ENCODE measurements at regions not wholly inside any gene's neighbourhood (a gene's known extent, or its start where the extent isn't known, plus 50 kb on each side); places are given as distances from the start of the nearest gene placed in this dataset.
"Not testable (repeated sequence)": the region's sequence is repeated elsewhere in the genome, so short reads cannot be mapped to it uniquely, and the experiment has no call there.

DNA sequence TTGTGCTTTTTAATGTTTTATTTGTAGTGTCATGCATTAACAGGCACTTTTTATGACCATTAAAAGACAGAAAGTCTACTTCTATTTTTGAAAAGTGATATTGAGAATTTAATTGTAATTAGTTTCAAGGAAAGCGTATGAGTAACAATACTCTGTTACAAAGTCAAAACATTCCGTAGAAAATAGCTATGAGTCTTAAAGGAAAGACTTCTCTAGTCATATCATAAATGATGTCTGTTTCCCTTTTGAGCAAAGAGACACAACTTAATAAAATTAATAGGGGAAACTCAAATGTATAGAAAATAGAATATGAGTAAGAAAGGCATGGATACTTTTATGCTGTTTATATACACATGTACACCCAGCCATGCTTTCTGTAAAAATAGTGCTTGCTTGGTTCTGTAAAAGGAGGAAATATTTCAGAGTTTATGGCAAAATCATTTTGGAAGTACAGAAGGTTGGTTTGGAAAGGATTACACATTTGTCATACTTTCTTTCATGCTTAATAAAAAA, 107.8 kb upstream of the AHI1 start:
- no peak for DNase-seq (ENCODE audit: low read depth in 2 of 2)

DNA sequence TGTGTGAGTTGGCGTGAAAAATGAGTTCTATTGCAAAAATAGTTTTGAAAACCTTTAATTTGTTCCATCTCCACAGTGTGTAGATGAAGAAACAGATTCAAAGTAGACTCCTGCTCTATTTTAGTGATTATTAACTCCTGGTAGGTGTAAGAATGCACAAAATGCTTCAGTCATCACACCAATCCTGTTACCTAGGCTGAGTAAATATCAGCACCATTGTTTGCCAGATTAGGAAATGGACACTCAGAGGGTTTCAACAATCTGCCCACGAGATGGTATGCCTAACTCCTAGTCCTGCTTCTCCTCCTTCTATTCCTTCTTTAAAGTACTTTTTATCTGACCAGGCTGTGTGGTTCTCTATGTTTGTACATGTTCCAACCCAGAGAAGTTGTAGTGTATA, 108.9 kb upstream of the AHI1 start:
- DNase-seq (ENCODE audit: low read depth in 2 of 2), result no peak

GRCh38 chr6:135608031-135608430, 110.5 kb upstream of the AHI1 start:
- DNase-seq (ENCODE audit: low read depth in 2 of 2), result no peak

- DNase-seq (ENCODE audit: low read depth in 2 of 2), result not testable (repeated sequence)
Observed at GRCh38 chr6:135610192-135610591, 112.7 kb upstream of the AHI1 start.

DNA sequence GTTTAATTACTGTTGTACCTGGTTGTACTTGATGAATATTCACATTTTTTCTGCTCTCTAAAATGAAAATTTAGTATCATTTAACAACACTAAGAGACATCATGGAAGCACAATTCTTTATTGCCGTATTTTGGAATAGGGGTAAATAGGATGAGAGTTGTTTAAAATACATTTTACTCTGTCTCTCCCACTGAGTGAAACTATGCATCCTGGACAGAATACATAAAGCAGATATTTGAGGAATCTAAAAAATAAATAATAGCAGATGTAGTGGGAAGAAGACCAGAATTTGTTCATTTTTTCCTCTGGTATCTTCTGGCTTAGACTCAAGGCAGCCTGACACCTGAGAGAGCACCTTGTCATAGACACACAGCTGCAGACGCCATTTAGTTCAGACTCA, 119.1 kb upstream of the AHI1 start:
- DNase-seq (ENCODE audit: low read depth in 2 of 2), result no peak

DNA sequence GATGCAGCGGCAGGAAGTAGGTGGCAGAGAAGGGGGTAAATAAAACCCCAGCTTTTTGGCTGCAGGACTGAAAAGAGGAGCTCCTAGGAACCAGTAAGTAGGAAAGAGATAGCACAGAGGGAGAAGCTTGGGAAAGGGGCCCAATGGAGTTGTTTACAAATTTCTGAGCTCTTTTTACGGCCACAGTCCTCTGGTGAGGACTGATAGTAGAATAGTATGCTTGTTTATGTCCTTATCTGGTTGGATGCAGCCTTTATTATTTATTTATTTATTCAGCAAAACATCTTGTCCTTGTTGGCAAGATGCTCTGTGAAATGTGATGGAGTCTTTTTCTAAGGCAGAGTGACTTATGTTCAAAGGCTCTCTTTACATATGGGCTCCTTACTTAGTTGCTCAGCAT, 119.7 kb upstream of the AHI1 start:
- no peak for DNase-seq (ENCODE audit: low read depth in 2 of 2)

DNA sequence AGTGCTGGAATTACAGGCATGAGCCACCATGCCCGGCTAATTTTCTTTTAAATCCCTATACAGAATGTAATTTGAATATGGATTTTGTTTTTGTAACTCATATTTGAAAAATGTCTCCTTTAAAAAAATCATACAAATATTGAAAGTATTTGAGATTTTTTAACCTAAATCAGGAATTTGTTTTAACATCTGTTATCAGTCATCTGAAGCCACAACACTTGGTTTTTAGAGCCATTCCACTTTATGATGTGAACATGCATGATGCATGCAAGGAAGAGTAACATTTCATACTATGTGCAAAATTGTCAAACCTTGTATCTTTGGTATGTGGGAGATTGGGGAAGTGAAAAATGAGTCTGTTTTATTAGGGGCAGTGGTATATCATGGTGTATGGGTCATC, 124.5 kb upstream of the AHI1 start:
- DNase-seq (ENCODE audit: low read depth in 2 of 2), result no peak

GRCh38 chr6:135623979-135624378, 126.4 kb upstream of the AHI1 start:
- DNase-seq (ENCODE audit: low read depth in 2 of 2), result no peak

- no peak for DNase-seq (ENCODE audit: low read depth in 2 of 2)
Observed at GRCh38 chr6:135624402-135625295, 127.1 kb upstream of the AHI1 start.

GRCh38 chr6:135626001-135626400, 128.5 kb upstream of the AHI1 start:
- not testable (repeated sequence) for DNase-seq (ENCODE audit: low read depth in 2 of 2)

GRCh38 chr6:135627092-135627715, 129.7 kb upstream of the AHI1 start:
- no peak for DNase-seq (ENCODE audit: low read depth in 2 of 2)

DNA sequence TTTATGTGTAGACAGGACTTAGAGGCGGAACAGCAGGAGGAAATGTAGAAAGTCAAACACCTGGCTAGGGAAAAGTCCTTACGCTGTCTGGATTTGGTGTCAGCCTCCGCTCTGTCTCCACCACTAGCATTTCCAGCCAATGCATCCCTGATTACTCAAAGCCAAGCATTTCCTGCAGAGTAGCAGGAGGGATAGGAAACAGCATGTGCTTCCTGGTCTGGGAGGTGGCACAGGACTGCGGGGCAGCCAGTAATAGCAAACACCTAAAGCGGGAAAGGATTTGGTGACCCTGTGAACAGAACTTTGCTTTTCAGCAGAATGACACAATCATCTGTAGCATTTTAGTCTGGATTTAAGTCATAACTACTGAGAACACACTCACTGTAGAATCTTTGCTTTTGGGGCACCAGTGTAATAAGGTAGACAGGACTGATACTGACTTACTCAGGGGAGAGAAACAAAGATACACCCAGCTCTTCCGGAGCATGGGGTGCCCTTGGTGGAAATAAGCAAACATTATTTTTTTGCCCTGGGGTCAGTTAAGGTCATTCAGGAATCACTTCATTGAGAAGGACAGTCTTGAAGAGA, 133.3 kb upstream of the AHI1 start:
- no peak for DNase-seq (ENCODE audit: low read depth in 2 of 2)

DNA sequence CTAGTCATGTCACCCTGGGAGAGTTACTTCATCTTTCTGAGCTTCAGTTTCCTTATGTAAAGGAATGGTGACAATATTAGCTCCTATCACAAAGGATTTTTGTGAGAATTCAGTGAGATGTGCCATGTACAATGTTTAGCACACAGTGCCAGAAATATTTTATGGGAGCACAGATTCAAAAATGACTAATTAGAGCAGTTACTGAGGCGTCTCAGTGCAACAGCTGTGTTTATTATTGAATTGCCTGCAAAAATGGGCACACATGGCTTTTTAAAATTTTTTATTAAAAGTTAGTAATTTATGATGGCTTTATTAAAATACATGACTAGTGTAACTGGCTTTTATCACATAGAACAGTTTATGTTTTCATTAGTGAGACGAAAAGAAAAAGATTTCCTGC, 134.3 kb upstream of the AHI1 start:
- DNase-seq (ENCODE audit: low read depth in 2 of 2), result no peak

DNA sequence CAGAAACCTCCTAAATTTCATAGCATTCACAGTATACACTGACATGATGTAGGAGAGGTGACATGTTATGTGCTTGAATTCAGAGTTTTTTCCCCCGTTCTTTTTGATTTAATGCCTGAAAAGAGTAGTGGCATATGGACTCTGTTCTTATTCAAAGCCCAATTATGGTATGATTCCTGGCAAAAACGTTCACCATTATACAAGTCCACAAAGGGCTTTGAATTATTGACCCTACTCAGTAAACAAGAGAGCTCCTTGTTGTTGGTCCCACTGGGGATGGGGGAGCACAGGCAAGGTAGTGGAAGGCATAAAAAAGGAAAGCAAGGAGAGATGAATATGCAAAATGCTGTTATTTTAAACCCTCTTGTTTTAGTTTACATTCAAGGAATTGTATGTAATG, 136.0 kb upstream of the AHI1 start:
- DNase-seq (ENCODE audit: low read depth in 2 of 2), result no peak

DNA sequence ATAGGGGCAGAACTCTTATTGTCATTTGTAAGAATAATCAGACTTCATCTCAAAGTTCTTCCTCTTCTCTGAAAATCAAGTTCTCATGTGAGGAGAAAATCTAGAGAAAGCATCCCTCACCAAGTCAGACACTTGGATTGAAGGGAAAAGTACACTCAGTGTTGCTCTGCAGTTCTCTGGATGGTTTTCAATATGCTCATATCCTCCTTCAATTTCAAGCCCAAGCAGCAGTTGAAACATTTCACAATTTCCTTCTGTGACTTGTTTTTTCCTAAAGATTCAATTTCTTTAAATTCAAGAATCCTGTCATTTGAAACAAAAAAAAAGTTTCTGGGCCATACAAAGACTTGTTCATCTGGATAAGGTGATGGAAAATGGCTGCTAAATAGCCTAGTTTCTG, 140.2 kb upstream of the AHI1 start:
- DNase-seq (ENCODE audit: low read depth in 2 of 2), result no peak

GRCh38 chr6:135638108-135638507, 140.6 kb upstream of the AHI1 start:
- no peak for DNase-seq (ENCODE audit: low read depth in 2 of 2)

DNA sequence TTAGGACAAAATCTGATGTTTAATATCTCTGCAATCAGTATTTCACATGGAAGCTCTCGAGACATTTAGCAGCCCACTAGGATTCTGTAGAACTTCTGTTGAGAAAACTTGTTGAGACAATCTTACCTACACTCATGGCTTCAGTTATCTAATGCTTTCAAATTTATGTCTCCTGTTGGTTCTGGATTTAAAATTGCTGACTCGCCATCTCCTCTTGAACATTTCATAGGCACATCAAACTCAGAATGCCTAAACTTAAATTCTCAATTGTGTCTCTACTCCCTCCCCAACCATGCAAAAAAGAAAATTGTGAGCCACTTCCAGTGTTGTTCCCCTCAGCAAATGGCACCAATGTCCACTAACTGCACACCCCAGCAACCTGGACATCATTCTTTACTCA, 142.5 kb upstream of the AHI1 start:
- DNase-seq (ENCODE audit: low read depth in 2 of 2), result no peak

- no peak for DNase-seq (ENCODE audit: low read depth in 2 of 2)
Observed at GRCh38 chr6:135640449-135641111, 143.0 kb upstream of the AHI1 start.

GRCh38 chr6:135642912-135643311, 145.4 kb upstream of the AHI1 start:
- no peak for DNase-seq (ENCODE audit: low read depth in 2 of 2)

GRCh38 chr6:135644394-135644793, 146.9 kb upstream of the AHI1 start:
- no peak for DNase-seq (ENCODE audit: low read depth in 2 of 2)

DNA sequence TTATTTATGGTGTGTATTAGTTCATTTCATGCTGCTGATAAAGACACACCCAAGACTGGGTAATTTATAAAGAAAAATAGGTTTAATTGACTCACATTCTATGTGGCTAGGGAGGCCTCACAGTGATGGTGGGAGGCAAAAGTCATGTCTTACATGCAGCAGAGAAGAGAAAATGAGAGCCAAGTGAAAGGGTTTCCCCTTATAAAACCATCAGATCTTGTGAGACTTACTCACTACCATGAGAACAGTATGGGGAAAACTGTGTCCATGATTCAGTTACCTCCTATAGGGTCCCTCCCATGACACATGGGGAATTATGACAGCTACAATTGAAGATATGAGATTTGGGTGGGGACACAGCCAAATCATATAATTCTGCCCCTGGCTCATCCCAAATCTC, 150.0 kb upstream of the AHI1 start:
- DNase-seq (ENCODE audit: low read depth in 2 of 2), result no peak
